HEK293 (cell line): ENCODE measurements at regions not wholly inside any gene's neighbourhood (a gene's known extent, or its start where the extent isn't known, plus 50 kb on each side); places are given as distances from the start of the nearest gene placed in this dataset.

Experiments used
- ZBTB21 ChIP-seq: fragments of 450-650 bp; formaldehyde crosslinking; IDR thresholded peaks from 2 replicates; pipeline ENCODE4 v1.5.1; 2017; ENCODE audit warnings: missing biosample characterization, missing genetic modification characterization
- ZNF239 ChIP-seq: fragments of 450-650 bp; formaldehyde crosslinking; IDR thresholded peaks from 2 replicates; pipeline ENCODE4 v1.5.1; 2016; ENCODE audit warnings: missing biosample characterization, missing genetic modification characterization
- ZNF501 ChIP-seq: fragments of 450-650 bp; formaldehyde crosslinking; IDR thresholded peaks from 2 replicates; pipeline ENCODE4 v1.5.1; 2016; ENCODE audit warnings: missing biosample characterization, missing genetic modification characterization

GRCh38 chr1:70667494-70668170, 256.6 kb downstream of the CTH start:
- TF ChIP-seq ZNF239 = no peak
- TF ChIP-seq ZBTB21 (tag by site-specific recombination) = no peak
- TF ChIP-seq ZNF501 (tag by site-specific recombination) = no peak
